OCI-LY3 (cell line): ENCODE measurements at regions not wholly inside any gene's neighbourhood (a gene's known extent, or its start where the extent isn't known, plus 50 kb on each side); places are given as distances from the start of the nearest gene placed in this dataset.

Source experiments
- H2AFZ ChIP-seq: fragments of 200-600, 300-600 bp; shearing (Covaris generic); 2 replicates; pipeline ENCODE4 v1.6.0; 2014; ENCODE audit warnings: antibody characterized with exemption, low read depth, low read length
- H3K27ac ChIP-seq: fragments of 200-600, 300-600 bp; sonication (generic); 2 replicates; pipeline ENCODE4 v1.5.1; 2014; ENCODE audit warnings: mild to moderate bottlenecking, low read length, moderate library complexity, mixed read lengths
- H3K27me3 ChIP-seq: fragments of 200-600, 300-600 bp; sonication (generic); 2 replicates; pipeline ENCODE4 v1.6.1; 2014; ENCODE audit warnings: low read depth, low read length, mixed read lengths
- H3K36me3 ChIP-seq: fragments of 200-600, 300-600 bp; sonication (generic); replicated peaks from 2 replicates; pipeline ENCODE3; 2014; ENCODE audit warnings: low read depth, low read length, mixed read lengths
- H3K4me1 ChIP-seq: fragments of 300-600, 200-600 bp; sonication (generic); 2 replicates; pipeline ENCODE4 v1.6.1; 2014; ENCODE audit warnings: low read length, mixed read lengths
- H3K4me2 ChIP-seq: fragments of 200-600, 300-600 bp; sonication (generic); 2 replicates; pipeline ENCODE4 v1.6.1; 2014; ENCODE audit warnings: low read length, mixed read lengths
- H3K4me3 ChIP-seq: fragments of 300-600, 200-600 bp; sonication (generic); 2 replicates; pipeline ENCODE4 v1.5.1; 2014; ENCODE audit warnings: antibody characterized with exemption, mild to moderate bottlenecking, low read length, moderate library complexity
- H3K79me2 ChIP-seq: fragments of 300-600, 200-600 bp; shearing (Covaris generic); 2 replicates; pipeline ENCODE4 v1.6.1; 2014; ENCODE audit warnings: mild to moderate bottlenecking, low read length, mixed read lengths
- H3K9ac ChIP-seq: fragments of 300-600, 200-600 bp; shearing (Covaris generic); 2 replicates; pipeline ENCODE4 v1.6.0; 2014; ENCODE audit warnings: mild to moderate bottlenecking, low read length, moderate library complexity
- H3K9me3 ChIP-seq: fragments of 200-600, 300-600 bp; shearing (Covaris generic); 2 replicates; pipeline ENCODE4 v1.6.1; 2014; ENCODE audit warnings: low read length, mixed read lengths; ENCODE audit not compliant: insufficient read depth
- H4K20me1 ChIP-seq: fragments of 200-600, 300-600 bp; sonication (generic); 2 replicates; pipeline ENCODE4 v1.6.1; 2016; ENCODE audit warnings: low read length, mixed read lengths; ENCODE audit not compliant: insufficient read depth
- EZH2phosphoT487 ChIP-seq: fragments of 200-600 bp; shearing (Covaris generic); IDR thresholded peaks from 2 replicates; pipeline ENCODE4 v1.6.1; 2018; ENCODE audit warnings: antibody characterized with exemption, mixed run types, low read depth
- TF ChIP-seq, protein P1 (sequence below): fragments of 200-600, 300-600 bp; sonication (generic); IDR thresholded peaks from 2 replicates; pipeline ENCODE4 v1.5.1; 2014; ENCODE audit warnings: antibody characterized with exemption, low read length, low read depth

DNA sequence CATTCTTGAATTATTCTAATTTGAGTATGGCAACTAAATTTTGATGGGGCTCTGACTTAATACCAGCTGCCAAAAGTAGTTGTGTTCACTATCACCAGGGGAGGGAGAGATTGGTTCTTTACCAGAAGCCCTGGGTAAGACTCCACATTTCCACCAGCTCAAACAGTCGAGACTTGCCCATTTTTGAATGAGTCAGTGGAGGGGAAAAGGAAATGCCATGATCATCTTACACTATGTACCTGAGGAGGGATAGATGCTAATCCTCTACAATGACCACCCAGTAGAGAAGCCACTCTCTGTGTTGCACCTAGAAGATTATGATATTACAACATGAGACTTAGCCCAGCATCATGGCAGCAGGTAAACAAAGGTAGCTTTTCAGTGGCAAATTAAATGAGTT lies 77.0 kb upstream of the SGK1 start:
- Histone ChIP-seq H3K4me3 (no peak overlapping the region), H3K9me3 (no peaks in the 10 kb centered on the region), H3K79me2 (no peaks in the 10 kb centered on the region), H2AFZ (no peak overlapping the region), H3K9ac (no peak overlapping the region), H4K20me1 (no peaks in the 10 kb centered on the region), H3K4me2 (no peak overlapping the region), H3K27me3 (no peaks in the 10 kb centered on the region), H3K36me3 (no peaks in the 10 kb centered on the region), H3K4me1 (peaks cover 25% of the 10 kb centered on the region), H3K27ac (no peak overlapping the region)
- TF ChIP-seq, protein P1, sequence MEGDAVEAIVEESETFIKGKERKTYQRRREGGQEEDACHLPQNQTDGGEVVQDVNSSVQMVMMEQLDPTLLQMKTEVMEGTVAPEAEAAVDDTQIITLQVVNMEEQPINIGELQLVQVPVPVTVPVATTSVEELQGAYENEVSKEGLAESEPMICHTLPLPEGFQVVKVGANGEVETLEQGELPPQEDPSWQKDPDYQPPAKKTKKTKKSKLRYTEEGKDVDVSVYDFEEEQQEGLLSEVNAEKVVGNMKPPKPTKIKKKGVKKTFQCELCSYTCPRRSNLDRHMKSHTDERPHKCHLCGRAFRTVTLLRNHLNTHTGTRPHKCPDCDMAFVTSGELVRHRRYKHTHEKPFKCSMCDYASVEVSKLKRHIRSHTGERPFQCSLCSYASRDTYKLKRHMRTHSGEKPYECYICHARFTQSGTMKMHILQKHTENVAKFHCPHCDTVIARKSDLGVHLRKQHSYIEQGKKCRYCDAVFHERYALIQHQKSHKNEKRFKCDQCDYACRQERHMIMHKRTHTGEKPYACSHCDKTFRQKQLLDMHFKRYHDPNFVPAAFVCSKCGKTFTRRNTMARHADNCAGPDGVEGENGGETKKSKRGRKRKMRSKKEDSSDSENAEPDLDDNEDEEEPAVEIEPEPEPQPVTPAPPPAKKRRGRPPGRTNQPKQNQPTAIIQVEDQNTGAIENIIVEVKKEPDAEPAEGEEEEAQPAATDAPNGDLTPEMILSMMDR, result no peak
- TF ChIP-seq EZH2phosphoT487, result no peak

DNA sequence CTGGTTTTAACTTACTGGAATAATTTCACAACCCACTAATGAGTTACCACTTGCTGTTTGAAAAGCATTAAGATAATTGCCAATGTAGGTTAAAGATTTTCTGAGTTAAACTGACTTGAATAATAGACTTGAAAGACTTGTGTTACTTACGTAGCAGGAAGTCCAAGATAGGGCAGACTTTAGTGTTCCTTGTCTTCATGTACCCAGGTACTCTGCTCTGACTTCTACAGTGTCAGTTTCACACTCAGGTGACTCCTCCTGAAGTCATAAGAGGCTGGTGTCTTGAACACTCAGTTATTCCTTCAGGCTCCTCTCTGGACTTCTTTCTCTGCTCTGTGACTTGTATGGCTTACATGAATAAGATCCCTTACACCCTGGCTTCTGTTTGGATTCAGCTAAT lies 76.3 kb upstream of the SGK1 start:
- no peaks in the 10 kb centered on the region for H3K79me2 ChIP-seq
- no peak overlapping the region; the same call in 1 of the 2 replicates for H2AFZ ChIP-seq
- no peak overlapping the region for H3K4me3 ChIP-seq
- no peaks in the 10 kb centered on the region for H4K20me1 ChIP-seq
- no peak overlapping the region for H3K27ac ChIP-seq
- H3K9ac ChIP-seq, result no peak overlapping the region
- H3K4me1 ChIP-seq, result peaks cover 30% of the 10 kb centered on the region
- no peaks in the 10 kb centered on the region for H3K9me3 ChIP-seq
- H3K4me2 ChIP-seq, result no peak overlapping the region
- H3K36me3 ChIP-seq, result no peaks in the 10 kb centered on the region
- H3K27me3 ChIP-seq, result no peaks in the 10 kb centered on the region
- TF ChIP-seq, protein P1, result no peak
- TF ChIP-seq EZH2phosphoT487, result no peak

DNA sequence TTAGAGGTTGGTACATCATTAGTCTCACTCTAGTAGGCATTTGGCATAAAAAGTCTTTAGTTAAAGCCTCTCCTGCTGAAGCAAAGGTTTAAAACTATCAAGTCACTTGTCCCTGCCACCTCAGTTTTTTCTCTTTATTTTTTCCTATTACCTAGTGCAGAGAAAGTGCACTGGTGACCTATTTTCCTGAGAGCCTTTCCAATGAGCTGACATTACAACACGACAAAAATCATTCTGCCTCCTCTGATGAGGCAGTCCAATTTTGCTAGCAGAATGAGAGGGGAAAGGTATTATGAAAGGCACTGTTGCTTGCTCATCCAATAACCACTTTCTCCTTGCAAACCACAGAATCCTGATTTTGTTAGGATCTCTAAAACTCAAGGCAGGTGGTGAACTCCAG lies 73.3 kb upstream of the SGK1 start:
- TF ChIP-seq EZH2phosphoT487, result no peak
- TF ChIP-seq, protein P1, result no peak
- H4K20me1 ChIP-seq, result no peaks in the 10 kb centered on the region
- no peaks in the 10 kb centered on the region for H3K27me3 ChIP-seq
- H3K9ac ChIP-seq, result no peak overlapping the region
- no peak overlapping the region for H3K4me3 ChIP-seq
- peaks cover 21% of the 10 kb centered on the region for H3K4me1 ChIP-seq
- H3K4me2 ChIP-seq, result no peak overlapping the region
- no peaks in the 10 kb centered on the region for H3K79me2 ChIP-seq
- no peak overlapping the region for H2AFZ ChIP-seq
- no peaks in the 10 kb centered on the region for H3K36me3 ChIP-seq
- no peaks in the 10 kb centered on the region for H3K9me3 ChIP-seq
- no peak overlapping the region for H3K27ac ChIP-seq

DNA sequence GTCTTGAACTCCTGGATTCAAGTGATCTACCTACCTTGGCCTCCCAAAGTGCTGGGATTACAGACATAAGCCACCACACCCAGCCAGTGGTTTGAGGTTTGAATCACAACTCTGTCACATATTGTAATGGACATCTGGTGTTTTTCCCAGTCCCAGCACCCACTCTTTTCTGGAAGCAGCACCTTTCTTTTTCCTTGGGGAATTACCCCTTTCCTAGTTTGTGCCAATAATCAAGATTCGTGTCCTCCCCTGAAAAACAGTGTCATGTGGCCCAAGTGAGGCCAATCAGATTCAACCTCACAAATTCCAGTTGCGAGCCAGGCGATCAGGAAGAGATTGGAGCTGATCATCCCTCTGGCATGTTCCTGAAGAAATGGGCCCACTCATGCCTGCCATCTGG lies 71.7 kb upstream of the SGK1 start:
- Histone ChIP-seq H4K20me1 (no peaks in the 10 kb centered on the region), H3K79me2 (no peaks in the 10 kb centered on the region), H3K27ac (no peak overlapping the region), H3K4me3 (no peak overlapping the region), H3K4me2 (no peak overlapping the region), H3K9ac (no peak overlapping the region), H3K9me3 (no peaks in the 10 kb centered on the region), H3K36me3 (no peaks in the 10 kb centered on the region), H3K4me1 (peaks cover 26% of the 10 kb centered on the region), H3K27me3 (no peaks in the 10 kb centered on the region), H2AFZ (no peak overlapping the region)
- TF ChIP-seq, protein P1, result no peak
- TF ChIP-seq EZH2phosphoT487, result no peak
